CD4-positive, alpha-beta T cell (primary cell): ENCODE measurements at regions not wholly inside any gene's neighbourhood (a gene's known extent, or its start where the extent isn't known, plus 50 kb on each side); places are given as distances from the start of the nearest gene placed in this dataset.
"Not testable (repeated sequence)": the region's sequence is repeated elsewhere in the genome, so short reads cannot be mapped to it uniquely, and the experiment has no call there.

ENCODE experiments used
- ATAC-seq: fragments of 200-7000 bp; cut with Tn5 transposase; one replicate; pipeline ENCODE4 v1.10.0; 2022; ENCODE audit warnings: mild to moderate bottlenecking; ENCODE audit not compliant: poor library complexity
- CTCF ChIA-PET: fragments of 350-600 bp; sonication (Branson Sonifier 250); formaldehyde crosslinking; loops from one replicate; lab custom pipeline; 2021; ENCODE audit warnings: antibody characterized with exemption, inconsistent platforms; lab: Charles Lee
- POLR2A ChIA-PET: fragments of 350-600 bp; sonication (Branson Sonifier 250); formaldehyde crosslinking; loops from one replicate; lab custom pipeline; 2021; ENCODE audit warnings: antibody characterized with exemption, inconsistent platforms; lab: Charles Lee
- DNase-seq, 14 experiments: peaks; one replicate each; pipeline ENCODE4 v3.0.0-alpha.2; 2013 to 2020; ENCODE audit warnings: mixed read lengths in 2 of 14
- H3K27ac ChIP-seq, 2 donors: one replicate each; pipeline versions ENCODE4 v1.5.1 to v1.7.0; 2013; ENCODE audit warnings: low read length in 2 of 2, low read depth in 1 of 2, mild to moderate bottlenecking in 1 of 2
- H3K27me3 ChIP-seq, 2 experiments: 1 replicate in 1 of 2; 2 replicates in 1 of 2; pipeline versions ENCODE4 v1.6.1 to v1.7.0; 2013; ENCODE audit warnings: low read length in 2 of 2, control low read depth in 1 of 2, mild to moderate bottlenecking in 1 of 2, moderate library complexity in 1 of 2; ENCODE audit not compliant: insufficient read depth in 2 of 2, control insufficient read depth in 1 of 2
- H3K36me3 ChIP-seq: one replicate; pipeline ENCODE4 v1.6.1; 2013; ENCODE audit warnings: low read length, control low read depth; ENCODE audit not compliant: insufficient read depth
- H3K4me1 ChIP-seq: one replicate; pipeline ENCODE4 v1.6.1; 2013; ENCODE audit warnings: low read length, control low read depth; ENCODE audit not compliant: insufficient read depth
- H3K4me3 ChIP-seq: one replicate; pipeline ENCODE4 v1.5.1; 2013; ENCODE audit warnings: mild to moderate bottlenecking, low read length, moderate library complexity
- H3K9me3 ChIP-seq, 2 experiments: 1 replicate in 1 of 2; 2 replicates in 1 of 2; pipeline versions ENCODE4 v1.6.1 to v1.7.0; 2013; ENCODE audit warnings: low read length in 2 of 2, mild to moderate bottlenecking in 2 of 2, control low read depth in 1 of 2, moderate library complexity in 1 of 2; ENCODE audit not compliant: control insufficient read depth in 1 of 2, insufficient read depth in 1 of 2
- H3K27ac Mint-ChIP-seq: one replicate; pipeline ENCODE4 v1.8.0; 2020; ENCODE audit warnings: mixed read lengths
- H3K27me3 Mint-ChIP-seq: one replicate; pipeline ENCODE4 v1.8.0; 2021; ENCODE audit warnings: mixed read lengths
- H3K36me3 Mint-ChIP-seq: one replicate; pipeline ENCODE4 v1.8.0; 2021; ENCODE audit warnings: low read depth, mixed read lengths
- H3K4me1 Mint-ChIP-seq: one replicate; pipeline ENCODE4 v1.8.0; 2021; ENCODE audit warnings: low read depth, mixed read lengths
- H3K4me3 Mint-ChIP-seq: one replicate; pipeline ENCODE4 v1.8.0; 2020; ENCODE audit warnings: mild to moderate bottlenecking, mixed read lengths
- H3K9me3 Mint-ChIP-seq: one replicate; pipeline ENCODE4 v1.8.0; 2020; ENCODE audit warnings: mixed read lengths
- intact Hi-C, 2 experiments: fragments of 100-400 bp; cut with DNase I in 1 of 2; cut with micrococcal nuclease in 1 of 2; formaldehyde crosslinking; loops; one replicate each; pipeline versions ENCODE4 v1.15.1 to v1.9.0; 2023 to 2025; cut with DNase I, micrococcal nuclease
- TF ChIP-seq, protein P1 (sequence below): fragments of 200-600 bp; IDR thresholded peaks from one replicate; pipeline ENCODE4 v1.8.0; 2022; ENCODE audit warnings: antibody characterized with exemption, mild to moderate bottlenecking

DNA sequence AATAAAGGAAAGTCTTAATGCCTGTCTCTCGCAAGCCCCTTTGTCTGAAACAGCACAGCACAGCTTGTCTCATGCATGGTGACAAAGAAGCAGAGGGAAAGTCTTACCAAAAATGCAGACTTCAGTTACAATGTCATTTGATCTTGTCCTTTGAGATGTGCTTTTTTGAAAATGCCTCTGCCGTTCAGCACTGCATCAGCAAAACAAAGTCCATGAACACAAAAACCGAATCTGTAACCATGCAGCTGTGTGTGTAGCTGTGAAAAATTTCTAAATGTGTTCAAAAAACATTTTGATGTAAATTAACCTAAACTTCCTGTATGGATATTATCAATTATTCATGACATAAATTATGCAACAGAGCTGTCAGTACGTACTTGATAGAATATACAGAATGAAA, 391.9 kb upstream of the FRG2C start:
- DNase-seq, H3K9me3 Mint-ChIP-seq, H3K27ac Mint-ChIP-seq, H3K4me3 ChIP-seq, H3K36me3 ChIP-seq, H3K4me3 Mint-ChIP-seq, H3K27ac ChIP-seq, H3K36me3 Mint-ChIP-seq, CTCF ChIA-PET, POLR2A ChIA-PET, H3K27me3 ChIP-seq, ATAC-seq, H3K27me3 Mint-ChIP-seq, H3K9me3 ChIP-seq, intact Hi-C loops, H3K4me1 ChIP-seq, H3K4me1 Mint-ChIP-seq: not testable (repeated sequence)

DNA sequence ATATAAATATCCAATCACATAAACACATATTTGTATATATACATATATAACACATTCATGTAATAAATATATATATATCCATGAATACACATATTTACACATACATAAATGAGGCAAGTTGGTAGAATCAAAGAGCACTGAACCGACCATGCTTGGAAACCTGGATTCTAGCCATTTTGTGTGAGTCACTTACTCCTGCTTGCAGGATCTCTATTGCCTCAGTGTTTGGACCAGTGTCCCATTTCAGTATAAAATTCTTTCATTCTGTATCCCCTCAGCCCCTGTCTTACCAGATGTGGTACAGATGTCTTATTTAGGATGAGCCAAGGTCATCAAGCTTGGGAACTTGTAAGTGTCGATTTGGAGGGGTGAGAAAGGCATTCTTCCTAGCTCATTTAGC, 391.4 kb upstream of the FRG2C start:
- ATAC-seq (no peak), DNase-seq (no peak)
- POLR2A ChIA-PET = no interaction called here
- Mint-ChIP-seq H3K27ac (no peak overlapping the region), H3K4me1 (no peaks in the 10 kb centered on the region), H3K9me3 (no peaks in the 10 kb centered on the region), H3K27me3 (peaks cover 1% of the 10 kb centered on the region), H3K4me3 (no peak overlapping the region), H3K36me3 (no peaks in the 10 kb centered on the region)
- H3K27ac ChIP-seq = no peak overlapping the region
- TF ChIP-seq, protein P1, sequence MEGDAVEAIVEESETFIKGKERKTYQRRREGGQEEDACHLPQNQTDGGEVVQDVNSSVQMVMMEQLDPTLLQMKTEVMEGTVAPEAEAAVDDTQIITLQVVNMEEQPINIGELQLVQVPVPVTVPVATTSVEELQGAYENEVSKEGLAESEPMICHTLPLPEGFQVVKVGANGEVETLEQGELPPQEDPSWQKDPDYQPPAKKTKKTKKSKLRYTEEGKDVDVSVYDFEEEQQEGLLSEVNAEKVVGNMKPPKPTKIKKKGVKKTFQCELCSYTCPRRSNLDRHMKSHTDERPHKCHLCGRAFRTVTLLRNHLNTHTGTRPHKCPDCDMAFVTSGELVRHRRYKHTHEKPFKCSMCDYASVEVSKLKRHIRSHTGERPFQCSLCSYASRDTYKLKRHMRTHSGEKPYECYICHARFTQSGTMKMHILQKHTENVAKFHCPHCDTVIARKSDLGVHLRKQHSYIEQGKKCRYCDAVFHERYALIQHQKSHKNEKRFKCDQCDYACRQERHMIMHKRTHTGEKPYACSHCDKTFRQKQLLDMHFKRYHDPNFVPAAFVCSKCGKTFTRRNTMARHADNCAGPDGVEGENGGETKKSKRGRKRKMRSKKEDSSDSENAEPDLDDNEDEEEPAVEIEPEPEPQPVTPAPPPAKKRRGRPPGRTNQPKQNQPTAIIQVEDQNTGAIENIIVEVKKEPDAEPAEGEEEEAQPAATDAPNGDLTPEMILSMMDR = no peak
- no peaks in the 10 kb centered on the region for H3K27me3 ChIP-seq
- no peaks in the 10 kb centered on the region for H3K4me1 ChIP-seq
- intact Hi-C loops = no loop called here
- CTCF ChIA-PET = no interaction called here
- no peaks in the 10 kb centered on the region for H3K9me3 ChIP-seq
- H3K4me3 ChIP-seq = no peak overlapping the region
- H3K36me3 ChIP-seq = no peaks in the 10 kb centered on the region

DNA sequence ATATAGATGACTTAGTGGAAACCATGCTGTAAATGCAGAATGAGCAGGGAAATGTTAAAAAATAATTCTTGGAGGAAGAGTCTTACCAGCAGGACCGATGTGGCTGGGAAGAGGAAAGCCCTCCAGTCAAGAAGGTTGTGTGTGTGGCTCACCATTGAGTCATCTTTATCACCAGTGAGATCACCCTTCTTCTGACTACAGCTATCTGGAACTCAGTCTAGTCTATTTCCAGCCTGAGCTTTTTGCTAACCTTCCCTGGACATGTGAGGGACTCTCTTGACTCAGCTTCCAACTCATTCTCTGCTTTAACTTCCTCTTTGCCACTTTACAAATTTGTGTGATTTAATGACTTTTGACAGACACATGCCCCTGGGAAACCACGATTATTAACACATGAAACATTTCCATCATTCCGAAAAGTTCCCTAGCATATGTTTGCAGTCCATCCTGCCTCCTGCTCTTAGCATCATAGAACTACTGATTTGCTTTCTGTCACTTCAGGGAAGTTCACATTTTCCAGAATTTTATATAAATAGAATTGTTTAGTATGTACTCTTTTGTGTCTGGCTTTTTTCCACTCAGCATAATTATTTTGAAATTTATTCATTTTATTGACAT, 378.5 kb upstream of the FRG2C start:
- H3K4me3 Mint-ChIP-seq, H3K9me3 ChIP-seq, H3K9me3 Mint-ChIP-seq, H3K27ac ChIP-seq, DNase-seq, H3K36me3 Mint-ChIP-seq, H3K27me3 ChIP-seq, intact Hi-C loops, H3K4me1 Mint-ChIP-seq, POLR2A ChIA-PET, ATAC-seq, H3K36me3 ChIP-seq, CTCF ChIA-PET, H3K4me1 ChIP-seq, H3K4me3 ChIP-seq, H3K27ac Mint-ChIP-seq: not testable (repeated sequence)
- H3K27me3 Mint-ChIP-seq = peaks cover 12% of the 10 kb centered on the region

DNA sequence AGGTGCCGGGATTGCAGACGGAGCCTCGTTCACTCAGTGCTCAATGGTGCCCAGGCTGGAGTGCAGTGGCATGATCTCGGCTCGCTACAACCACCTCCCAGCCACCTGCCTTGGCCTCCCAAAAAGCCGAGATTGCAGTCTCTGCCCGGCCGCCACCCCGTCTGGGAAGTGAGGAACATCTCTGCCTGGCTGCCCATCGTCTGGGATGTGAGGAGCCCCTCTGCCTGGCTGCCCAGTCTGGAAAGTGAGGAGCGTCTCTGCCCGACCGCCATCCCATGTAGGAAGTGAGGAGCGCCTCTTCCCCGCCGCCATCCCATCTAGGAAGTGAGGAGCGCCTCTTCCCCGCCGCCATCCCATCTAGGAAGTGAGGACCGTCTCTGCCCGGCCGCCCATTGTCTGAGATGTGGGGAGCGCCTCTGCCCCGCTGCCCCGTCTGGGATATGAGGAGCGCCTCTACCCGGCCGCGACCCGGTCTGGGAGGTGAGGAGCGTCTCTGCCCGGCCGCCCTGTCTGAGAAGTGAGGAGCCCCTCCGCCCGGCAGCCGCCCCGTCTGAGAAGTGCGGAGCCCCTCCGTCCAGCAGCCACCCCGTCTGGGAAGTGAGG, 375.1 kb upstream of the FRG2C start:
- POLR2A ChIA-PET, CTCF ChIA-PET, H3K36me3 ChIP-seq: not testable (repeated sequence)

More for the DNA sequence above, 375.1 kb upstream of the FRG2C start:
- H3K27me3 Mint-ChIP-seq, H3K36me3 Mint-ChIP-seq, H3K4me3 Mint-ChIP-seq, H3K27me3 ChIP-seq, H3K4me1 ChIP-seq, H3K4me3 ChIP-seq, H3K27ac ChIP-seq, intact Hi-C loops, DNase-seq, H3K27ac Mint-ChIP-seq, H3K9me3 ChIP-seq, H3K9me3 Mint-ChIP-seq, ATAC-seq, H3K4me1 Mint-ChIP-seq: not testable (repeated sequence)
